H1 (cell line): ENCODE measurements at regions not wholly inside any gene's neighbourhood (a gene's known extent, or its start where the extent isn't known, plus 50 kb on each side); places are given as distances from the start of the nearest gene placed in this dataset.

Source experiments
- BRCA1 ChIP-seq: IDR thresholded peaks from 2 replicates; pipeline ENCODE4 v1.6.1; 2012; ENCODE audit warnings: low read depth, low read length, improper control_type of control experiment
- CHD1 ChIP-seq: IDR thresholded peaks from 2 replicates; pipeline ENCODE4 v1.6.1; 2012; ENCODE audit warnings: low read depth, low read length, improper control_type of control experiment
- EGR1 ChIP-seq: IDR thresholded peaks from 2 replicates; pipeline ENCODE4 v1.6.1; 2011; ENCODE audit warnings: low read depth, low read length, borderline replicate concordance
- EZH2 ChIP-seq: fragments of 200-600 bp; sonication (generic); IDR thresholded peaks from 2 replicates; pipeline ENCODE4 v1.7.1; 2012; ENCODE audit warnings: low read depth, mild to moderate bottlenecking, moderate library complexity, low read length, inconsistent platforms; ENCODE audit not compliant: severe bottlenecking
- MAX ChIP-seq: IDR thresholded peaks from 2 replicates; pipeline ENCODE4 v1.6.1; 2012; ENCODE audit warnings: inconsistent platforms
- POLR2A ChIP-seq, 2 experiments: IDR thresholded peaks; 1 replicate in 1 of 2; 2 replicates in 1 of 2; pipeline ENCODE4 v1.6.1; 2011; ENCODE audit warnings: low read depth in 2 of 2, low read length in 2 of 2, mild to moderate bottlenecking in 2 of 2; ENCODE audit errors: control extremely low read depth in 1 of 2
- USF2 ChIP-seq: IDR thresholded peaks from 2 replicates; pipeline ENCODE4 v1.6.1; 2011; ENCODE audit warnings: low read length, improper control_type of control experiment
- ZNF274 ChIP-seq: IDR thresholded peaks from 2 replicates; pipeline ENCODE4 v1.7.0; 2012; ENCODE audit warnings: low read length, borderline replicate concordance; ENCODE audit errors: extremely low read depth
- TF ChIP-seq, protein P1 (sequence below), 3 experiments: IDR thresholded peaks; 1 replicate in 2 of 3; 2 replicates in 1 of 3; pipeline versions ENCODE4 v1.5.1 to v1.6.1; 2011; ENCODE audit warnings: low read length in 3 of 3, mild to moderate bottlenecking in 3 of 3, inconsistent platforms in 2 of 3, low read depth in 1 of 3, moderate library complexity in 1 of 3; ENCODE audit not compliant: insufficient read depth in 1 of 3; ENCODE audit errors: control extremely low read depth in 1 of 3

DNA sequence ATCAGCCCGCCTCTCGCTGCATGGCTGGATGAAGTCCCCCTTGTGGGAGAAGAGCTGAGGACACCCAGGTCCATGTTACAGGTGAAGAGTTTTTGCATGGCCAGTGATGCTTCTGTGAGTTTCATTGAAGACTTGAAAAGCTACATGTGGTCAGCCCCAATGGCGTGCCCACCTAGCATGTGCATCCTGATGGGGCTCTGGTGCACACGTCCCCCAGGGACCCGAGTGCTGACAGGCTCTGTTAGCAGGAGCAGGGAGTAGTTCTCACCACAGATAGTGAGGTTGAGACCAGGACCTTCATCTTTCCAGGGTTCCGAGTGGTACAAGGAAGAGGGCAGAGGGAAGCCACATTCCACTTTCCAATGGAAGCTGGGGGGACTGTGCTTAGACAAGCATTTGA is 184.8 kb upstream of the C1orf174 start:
- TF ChIP-seq, protein P1, sequence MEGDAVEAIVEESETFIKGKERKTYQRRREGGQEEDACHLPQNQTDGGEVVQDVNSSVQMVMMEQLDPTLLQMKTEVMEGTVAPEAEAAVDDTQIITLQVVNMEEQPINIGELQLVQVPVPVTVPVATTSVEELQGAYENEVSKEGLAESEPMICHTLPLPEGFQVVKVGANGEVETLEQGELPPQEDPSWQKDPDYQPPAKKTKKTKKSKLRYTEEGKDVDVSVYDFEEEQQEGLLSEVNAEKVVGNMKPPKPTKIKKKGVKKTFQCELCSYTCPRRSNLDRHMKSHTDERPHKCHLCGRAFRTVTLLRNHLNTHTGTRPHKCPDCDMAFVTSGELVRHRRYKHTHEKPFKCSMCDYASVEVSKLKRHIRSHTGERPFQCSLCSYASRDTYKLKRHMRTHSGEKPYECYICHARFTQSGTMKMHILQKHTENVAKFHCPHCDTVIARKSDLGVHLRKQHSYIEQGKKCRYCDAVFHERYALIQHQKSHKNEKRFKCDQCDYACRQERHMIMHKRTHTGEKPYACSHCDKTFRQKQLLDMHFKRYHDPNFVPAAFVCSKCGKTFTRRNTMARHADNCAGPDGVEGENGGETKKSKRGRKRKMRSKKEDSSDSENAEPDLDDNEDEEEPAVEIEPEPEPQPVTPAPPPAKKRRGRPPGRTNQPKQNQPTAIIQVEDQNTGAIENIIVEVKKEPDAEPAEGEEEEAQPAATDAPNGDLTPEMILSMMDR (IDR thresholded peaks at IDR 0.05; ENCODE audit: control extremely low read depth in 1 of 3, insufficient read depth in 1 of 3, low read depth in 1 of 3, low read length in 3 of 3) = no peak
- TF ChIP-seq EGR1 = no peak
- TF ChIP-seq BRCA1 = no peak
- no peak for TF ChIP-seq USF2
- no peak for TF ChIP-seq ZNF274
- no peak for TF ChIP-seq POLR2A (IDR thresholded peaks at IDR 0.05; ENCODE audit: control extremely low read depth in 1 of 2, low read depth in 2 of 2, low read length in 2 of 2)
- no peak for TF ChIP-seq CHD1
- TF ChIP-seq MAX = no peak
- no peak for TF ChIP-seq EZH2
